ENCODE measurements at regions not wholly inside any gene's neighbourhood (a gene's known extent, or its start where the extent isn't known, plus 50 kb on each side); places are given as distances from the start of the nearest gene placed in this dataset.

DNA sequence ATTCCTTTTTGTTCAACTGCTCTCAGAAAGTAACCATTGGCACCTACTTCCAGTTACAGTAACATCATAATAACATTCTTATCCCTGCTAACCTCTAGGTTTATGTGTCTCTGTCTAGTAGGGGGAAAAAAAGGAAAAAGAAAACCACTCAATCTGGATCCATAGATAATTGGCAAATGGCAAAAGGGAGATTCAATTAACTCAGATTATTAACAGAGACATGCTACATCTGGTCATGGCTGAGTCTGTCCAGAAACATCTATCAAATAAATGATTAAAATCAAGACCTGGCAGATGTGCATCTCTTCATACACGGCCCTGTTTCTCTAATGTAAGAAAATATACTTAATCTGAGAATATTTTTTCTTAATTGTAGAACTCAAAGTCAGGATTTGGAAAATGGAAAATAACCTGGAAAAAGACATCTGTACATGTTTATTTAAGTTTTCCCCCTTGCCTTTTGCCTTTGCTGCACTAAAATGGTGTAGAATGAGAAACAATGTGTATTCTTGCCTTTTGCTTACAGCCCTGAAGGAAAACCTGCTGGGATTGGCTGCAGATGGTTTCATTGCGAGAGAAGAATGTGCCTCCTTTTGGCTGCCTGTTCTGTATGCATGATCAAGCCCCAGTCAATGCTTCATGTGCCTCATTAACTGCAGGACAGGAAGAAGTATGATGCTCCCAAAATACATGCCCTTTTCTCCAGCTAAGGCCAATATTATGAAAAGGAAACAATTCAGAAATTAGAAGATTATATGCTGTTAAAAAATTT lies 921.6 kb upstream of the PCDH20 start:
- no peaks in the 10 kb centered on the region for H3K27me3 Mint-ChIP-seq (ENCODE audit: low read depth)
- no peaks in the 10 kb centered on the region for H3K36me3 Mint-ChIP-seq (ENCODE audit: low read depth)
- TF ChIP-seq CTCF (IDR thresholded peaks at IDR 0.05): no peak
- H3K27ac Mint-ChIP-seq (ENCODE audit: unreplicated experiment): no peak overlapping the region
- no peaks in the 10 kb centered on the region for H3K9me3 Mint-ChIP-seq (ENCODE audit: low read depth)
- H3K4me1 Mint-ChIP-seq (ENCODE audit: low read depth): no peaks in the 10 kb centered on the region
- H3K4me3 Mint-ChIP-seq (ENCODE audit: unreplicated experiment): no peak overlapping the region
- no peak for DNase-seq (ENCODE audit: low spot score)

DNA sequence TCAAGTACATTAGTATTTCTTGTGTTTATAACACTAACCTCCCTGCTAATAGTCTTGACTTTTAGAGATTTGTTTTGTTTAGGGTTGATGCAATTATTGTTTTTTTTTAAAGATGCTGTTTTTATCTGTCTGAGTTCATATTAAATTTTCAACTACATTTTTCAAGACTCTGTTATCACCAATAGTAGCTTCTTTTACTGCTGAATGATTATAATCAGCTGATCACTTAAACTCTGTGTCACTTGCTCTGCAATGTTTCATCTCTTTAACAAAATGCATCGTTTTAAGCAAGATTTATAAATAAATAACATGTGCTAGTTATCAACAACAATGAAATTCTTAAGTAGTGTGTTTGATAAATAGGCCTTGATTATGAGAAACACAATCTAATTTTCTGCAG lies 920.9 kb upstream of the PCDH20 start:
- no peaks in the 10 kb centered on the region for H3K36me3 Mint-ChIP-seq (ENCODE audit: low read depth)
- no peaks in the 10 kb centered on the region for H3K9me3 Mint-ChIP-seq (ENCODE audit: low read depth)
- DNase-seq (ENCODE audit: low spot score): no peak
- H3K27ac Mint-ChIP-seq (ENCODE audit: unreplicated experiment): no peak overlapping the region
- H3K4me3 Mint-ChIP-seq (ENCODE audit: unreplicated experiment): no peak overlapping the region
- no peaks in the 10 kb centered on the region for H3K4me1 Mint-ChIP-seq (ENCODE audit: low read depth)
- TF ChIP-seq CTCF (IDR thresholded peaks at IDR 0.05): no peak
- H3K27me3 Mint-ChIP-seq (ENCODE audit: low read depth): no peaks in the 10 kb centered on the region

- Mint-ChIP-seq H3K9me3 (ENCODE audit: low read depth) (no peaks in the 10 kb centered on the region), H3K4me3 (ENCODE audit: unreplicated experiment) (no peak overlapping the region), H3K4me1 (ENCODE audit: low read depth) (no peaks in the 10 kb centered on the region), H3K27me3 (ENCODE audit: low read depth) (no peaks in the 10 kb centered on the region), H3K27ac (ENCODE audit: unreplicated experiment) (no peak overlapping the region), H3K36me3 (ENCODE audit: low read depth) (no peaks in the 10 kb centered on the region)
- no peak for DNase-seq (ENCODE audit: low spot score)
- TF ChIP-seq CTCF (IDR thresholded peaks at IDR 0.05): no peak
Measured at GRCh38 chr13:62333466-62333865, 917.8 kb upstream of the PCDH20 start.

DNA sequence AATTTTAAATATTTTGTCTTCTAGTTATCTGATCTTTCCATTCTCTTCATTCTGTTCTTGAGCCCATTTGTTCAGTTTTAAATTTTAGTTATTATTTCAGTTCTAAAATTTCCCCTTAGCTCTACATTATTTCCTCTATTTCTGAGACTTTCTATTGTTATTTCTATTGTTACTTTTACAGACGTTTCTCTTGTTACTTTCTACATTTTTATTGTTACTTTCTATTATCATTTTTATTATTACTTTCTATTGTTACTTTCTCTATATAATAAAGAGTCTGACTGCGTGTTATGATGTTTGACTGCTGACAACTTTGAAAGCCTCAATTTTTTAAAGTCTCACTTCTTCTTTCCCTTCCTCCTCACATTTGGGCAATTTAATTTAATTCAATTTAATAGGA lies 915.7 kb upstream of the PCDH20 start:
- Mint-ChIP-seq H3K4me1 (ENCODE audit: low read depth) (no peaks in the 10 kb centered on the region), H3K27ac (ENCODE audit: unreplicated experiment) (no peak overlapping the region), H3K27me3 (ENCODE audit: low read depth) (no peaks in the 10 kb centered on the region), H3K4me3 (ENCODE audit: unreplicated experiment) (no peak overlapping the region), H3K9me3 (ENCODE audit: low read depth) (peaks cover 7% of the 10 kb centered on the region), H3K36me3 (ENCODE audit: low read depth) (no peaks in the 10 kb centered on the region)
- DNase-seq (ENCODE audit: low spot score): no peak
- no peak for TF ChIP-seq CTCF (IDR thresholded peaks at IDR 0.05)

DNA sequence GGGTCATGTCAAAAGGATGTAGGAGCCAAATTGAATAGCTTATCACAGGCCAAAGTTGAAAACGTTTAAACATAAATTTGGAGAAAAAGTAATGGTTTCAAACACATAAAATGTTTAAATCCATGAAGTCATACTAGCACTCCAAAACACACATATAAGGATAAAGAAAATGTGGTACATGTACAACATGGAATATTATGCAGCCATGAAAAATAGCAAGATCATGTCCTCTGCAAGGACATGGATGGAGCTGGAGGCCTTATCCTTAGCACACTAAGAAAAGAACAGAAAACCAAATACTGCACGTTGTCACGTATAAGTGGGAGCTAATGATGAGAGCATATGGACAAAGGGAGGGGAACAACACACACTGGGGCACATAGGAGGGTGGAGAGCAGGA lies 911.7 kb upstream of the PCDH20 start:
- TF ChIP-seq CTCF (IDR thresholded peaks at IDR 0.05): no peak
- Mint-ChIP-seq H3K4me1 (ENCODE audit: low read depth) (no peaks in the 10 kb centered on the region), H3K36me3 (ENCODE audit: low read depth) (no peaks in the 10 kb centered on the region), H3K9me3 (ENCODE audit: low read depth) (peaks cover 7% of the 10 kb centered on the region), H3K27ac (ENCODE audit: unreplicated experiment) (no peak overlapping the region), H3K27me3 (ENCODE audit: low read depth) (no peaks in the 10 kb centered on the region), H3K4me3 (ENCODE audit: unreplicated experiment) (no peak overlapping the region)
- no peak for DNase-seq (ENCODE audit: low spot score)
